Activated naive CD4-positive, alpha-beta T cell (primary cell): ENCODE measurements at regions not wholly inside any gene's neighbourhood (a gene's known extent, or its start where the extent isn't known, plus 50 kb on each side); places are given as distances from the start of the nearest gene placed in this dataset.
"Not testable (repeated sequence)": the region's sequence is repeated elsewhere in the genome, so short reads cannot be mapped to it uniquely, and the experiment has no call there.

ENCODE experiments used
- DNase-seq, 4 experiments: peaks; one replicate each; lab custom pipeline; 2025; lab: John Stamatoyannopoulos, UW

GRCh38 chr6:164072240-164072666 is 657.7 kb downstream of the QKI start:
- DNase-seq = no peak

GRCh38 chr6:164069350-164069990 is 655.0 kb downstream of the QKI start:
- no peak for DNase-seq

DNA sequence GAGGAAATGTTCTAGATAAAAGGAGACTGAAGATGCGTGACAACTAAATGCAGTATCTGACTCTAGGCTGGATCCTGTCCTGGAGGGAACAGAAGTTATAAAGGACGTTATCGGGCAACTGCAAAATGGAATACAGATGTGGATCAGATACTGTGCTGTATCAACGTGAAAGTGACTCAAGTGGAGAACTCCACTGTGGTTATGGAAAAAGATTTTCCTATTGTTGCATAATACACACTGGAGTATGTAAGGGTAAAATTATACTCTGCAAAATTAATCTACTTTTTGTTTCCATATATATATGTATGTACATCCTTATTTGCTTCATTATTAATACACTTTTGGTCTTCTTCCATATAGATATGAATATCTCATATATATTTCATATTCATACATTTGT is 654.0 kb downstream of the QKI start:
- DNase-seq = no peak

DNA sequence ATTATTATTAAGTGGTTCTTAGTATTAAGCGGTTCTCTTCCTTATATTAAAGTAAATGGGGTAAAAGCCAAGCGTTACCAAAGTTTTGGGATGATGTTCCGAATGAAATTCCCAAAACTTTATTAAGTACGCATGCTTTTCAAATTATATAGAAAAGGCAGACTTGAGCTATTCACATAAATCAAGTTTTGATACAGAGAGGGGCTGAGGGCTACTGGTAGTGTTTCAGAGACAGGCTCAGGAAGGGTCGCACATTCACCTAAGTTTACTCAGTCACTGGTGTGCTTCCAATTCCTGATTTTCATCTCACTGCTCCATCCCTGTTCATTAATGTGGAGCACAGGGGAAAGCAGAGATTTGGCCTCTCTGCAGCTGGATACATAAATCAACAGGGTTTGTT is 652.2 kb downstream of the QKI start:
- no peak for DNase-seq

- DNase-seq = no peak
These were observed 651.8 kb downstream of the QKI start for GRCh38 chr6:164066335-164066734.

GRCh38 chr6:164063346-164063745 is 648.8 kb downstream of the QKI start:
- DNase-seq = no peak

- DNase-seq = no peak
These were observed 648.4 kb downstream of the QKI start for GRCh38 chr6:164062872-164063271.

GRCh38 chr6:164057876-164058275 is 643.4 kb downstream of the QKI start:
- DNase-seq = no peak

DNA sequence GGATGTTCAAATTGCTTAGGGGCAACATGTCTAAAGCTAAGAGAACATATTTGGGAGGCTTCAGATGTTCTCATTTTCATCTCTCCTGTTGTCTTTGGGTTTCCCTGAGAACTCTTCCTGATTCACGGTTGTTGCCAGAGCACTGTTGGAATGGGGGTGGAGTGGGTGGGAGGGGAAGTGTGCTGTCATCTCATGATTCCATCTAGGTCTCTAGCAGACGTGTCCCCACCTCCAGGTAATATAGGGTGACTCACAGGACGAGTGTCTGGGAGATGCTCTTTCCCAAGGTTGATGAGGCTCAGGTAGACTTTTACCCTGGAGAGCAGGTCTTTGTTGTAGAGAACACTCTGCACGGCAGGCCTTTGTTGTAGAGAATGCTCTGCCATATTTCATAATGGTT is 636.9 kb downstream of the QKI start:
- DNase-seq = no peak

DNA sequence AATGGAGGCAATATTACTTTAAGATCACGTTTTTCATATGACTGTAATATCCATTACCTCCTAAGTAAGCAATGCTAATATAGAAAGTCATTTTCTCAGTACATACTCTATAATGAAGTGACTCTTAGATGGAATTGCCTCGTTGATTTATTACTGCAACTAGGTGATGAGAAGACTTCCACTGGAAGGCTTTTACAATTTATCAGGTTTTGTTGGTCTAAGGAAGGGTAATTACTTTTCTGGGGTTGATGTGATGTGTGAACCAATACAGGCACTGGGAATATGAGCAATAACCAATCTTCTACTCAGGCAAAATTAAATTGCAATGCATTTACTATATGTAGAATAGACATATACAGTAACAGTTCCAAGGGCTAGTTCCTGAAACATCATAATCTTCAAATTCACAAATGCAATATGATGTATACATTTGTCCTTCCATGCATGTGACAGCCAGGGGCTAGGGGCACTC is 635.0 kb downstream of the QKI start:
- DNase-seq = no peak

- DNase-seq = no peak
These were observed 634.5 kb downstream of the QKI start for GRCh38 chr6:164048840-164049516.

- DNase-seq = no peak
These were observed 630.6 kb downstream of the QKI start for GRCh38 chr6:164045082-164045481.

DNA sequence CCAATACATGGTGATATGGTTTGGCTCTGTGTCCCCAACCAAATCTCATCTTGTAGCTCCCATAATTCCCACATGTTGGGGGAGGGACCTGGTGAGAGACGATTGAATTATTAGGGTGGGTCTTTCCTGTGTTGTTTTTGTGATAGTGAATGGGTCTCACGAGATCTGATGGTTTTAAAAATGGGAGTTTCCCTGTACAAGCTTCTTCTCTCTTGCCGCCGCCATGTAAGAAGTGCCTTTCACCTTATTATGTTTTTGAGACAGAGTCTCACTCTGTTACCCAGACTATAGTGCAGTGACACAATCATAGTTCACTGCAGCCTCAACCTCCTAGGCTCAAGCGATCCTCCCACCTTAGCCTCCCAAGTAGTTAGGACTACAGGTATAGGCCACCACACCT is 629.1 kb downstream of the QKI start:
- not testable (repeated sequence) for DNase-seq

DNA sequence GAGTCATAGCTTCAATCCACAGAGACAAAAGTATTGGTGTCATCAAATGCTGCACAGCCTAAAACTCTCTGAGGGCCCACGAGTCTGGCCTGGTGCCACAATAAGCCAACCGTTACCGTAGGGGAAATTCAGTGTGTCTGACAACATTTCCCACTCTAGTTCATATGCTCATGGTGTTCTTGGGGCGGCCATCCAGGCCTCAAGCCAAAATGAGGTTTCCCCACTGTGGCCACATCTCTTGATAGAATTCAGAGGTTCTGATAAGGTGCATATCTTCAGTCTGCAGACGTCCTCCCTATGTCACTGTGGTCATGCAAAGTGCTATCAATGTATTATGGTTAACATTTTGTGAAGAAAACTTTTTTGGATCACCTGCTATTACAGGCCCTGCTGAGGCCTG is 627.7 kb downstream of the QKI start:
- no peak for DNase-seq

- DNase-seq = no peak
These were observed 626.5 kb downstream of the QKI start for GRCh38 chr6:164040994-164041393.

- DNase-seq = peak in 2 of 4 experiments; percentile 5 to 38
These were observed 625.4 kb downstream of the QKI start for GRCh38 chr6:164039954-164040375.

DNA sequence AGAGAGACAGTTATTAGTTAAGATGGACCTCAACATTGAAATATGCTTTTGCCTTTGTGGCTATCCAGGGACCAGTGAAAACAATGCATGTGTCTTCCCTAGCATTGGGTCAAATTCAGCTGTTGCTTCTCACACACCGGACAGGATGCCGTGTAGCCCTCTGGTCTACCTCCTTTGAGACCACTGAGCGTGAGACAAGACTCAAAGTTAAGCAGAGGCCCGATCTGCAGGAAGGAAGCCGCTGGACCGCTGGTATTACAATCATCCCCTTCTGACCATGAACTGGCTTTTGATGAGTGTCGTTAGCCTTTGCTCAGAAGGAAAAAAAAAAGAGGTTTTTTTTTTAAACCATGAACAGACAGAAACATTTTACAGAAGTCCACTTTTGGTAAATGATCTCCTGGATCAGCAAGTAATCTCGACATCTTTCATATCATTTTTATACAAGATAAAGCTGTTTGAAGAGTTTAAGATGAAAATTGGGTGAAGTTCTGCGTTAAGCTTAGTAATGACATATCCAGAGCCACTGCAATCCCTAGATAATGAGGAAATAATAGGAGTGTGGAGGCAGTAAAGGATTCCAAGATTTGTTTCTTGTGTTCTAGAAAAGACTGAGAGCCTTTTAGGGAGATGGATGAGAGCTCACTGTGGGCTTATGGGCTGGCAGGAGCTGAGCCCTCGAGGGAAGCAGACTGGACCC is 622.8 kb downstream of the QKI start:
- no peak for DNase-seq

GRCh38 chr6:164035900-164036485 is 621.5 kb downstream of the QKI start:
- no peak for DNase-seq

DNA sequence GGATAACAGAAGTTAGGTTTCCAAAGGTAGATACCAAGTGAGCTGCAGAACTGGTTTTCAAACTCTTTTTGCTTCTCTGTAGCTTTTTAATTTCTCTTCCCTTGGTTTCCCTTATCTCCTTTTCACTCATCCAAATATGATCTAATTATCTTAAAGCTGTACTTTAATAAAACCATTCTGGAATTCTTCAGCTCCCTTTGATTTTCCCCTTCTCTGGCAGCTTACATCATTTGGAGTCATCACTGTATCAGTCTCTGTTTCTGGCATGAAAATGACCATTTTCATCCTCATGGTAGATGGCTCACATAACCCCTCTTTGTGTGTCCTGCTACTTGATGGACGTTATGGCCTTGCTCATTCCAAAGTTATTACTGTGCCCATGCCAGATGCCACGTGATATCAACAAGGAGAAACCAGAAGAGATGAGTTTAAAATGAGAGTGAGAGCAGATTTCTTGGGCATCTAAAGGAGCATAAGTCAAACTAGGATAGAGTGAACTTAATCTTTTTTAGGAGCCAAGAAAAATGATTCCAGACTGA is 620.2 kb downstream of the QKI start:
- no peak for DNase-seq

DNA sequence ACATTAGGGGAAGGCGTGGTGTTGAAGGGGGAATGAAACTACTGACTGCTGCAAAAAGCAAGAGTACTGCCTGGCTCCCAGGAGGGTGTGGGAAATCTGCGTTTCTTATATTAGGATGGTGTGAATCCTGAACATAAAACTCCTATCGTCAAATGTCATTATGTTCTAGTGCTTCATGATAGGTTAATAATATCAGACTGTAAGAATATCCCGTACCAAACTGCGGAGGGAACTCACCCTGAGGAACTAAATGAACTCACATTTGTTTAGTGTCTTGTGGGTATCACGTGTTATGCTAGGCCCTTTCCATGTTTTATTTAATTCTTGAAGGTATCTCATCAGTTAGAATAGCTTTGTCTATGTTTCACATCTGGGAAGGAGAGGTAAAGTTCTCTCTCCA is 610.7 kb downstream of the QKI start:
- DNase-seq = no peak

GRCh38 chr6:164023535-164023934 is 609.0 kb downstream of the QKI start:
- no peak for DNase-seq

DNA sequence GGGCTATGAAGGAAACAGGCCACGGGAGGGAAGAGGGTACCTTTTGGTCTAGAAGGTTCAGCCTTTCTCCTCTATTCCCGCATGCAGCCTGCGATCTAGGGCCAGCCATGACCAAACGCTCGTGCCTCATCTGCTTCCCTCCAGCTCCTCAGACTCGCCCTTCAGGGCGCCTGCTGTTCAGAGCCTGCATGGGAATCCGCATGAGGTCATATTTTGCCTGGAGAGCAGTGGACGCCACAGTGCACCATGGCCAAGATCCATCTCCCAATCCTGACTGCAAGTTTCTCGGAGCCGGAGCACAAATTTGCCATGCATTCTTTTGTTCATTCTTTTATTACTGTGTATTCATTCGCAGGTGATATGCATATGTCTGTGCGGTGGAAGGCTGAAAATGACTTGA is 608.1 kb downstream of the QKI start:
- DNase-seq = no peak
